ENCODE measurements at regions not wholly inside any gene's neighbourhood (a gene's known extent, or its start where the extent isn't known, plus 50 kb on each side); places are given as distances from the start of the nearest gene placed in this dataset.
"Not testable (repeated sequence)": the region's sequence is repeated elsewhere in the genome, so short reads cannot be mapped to it uniquely, and the experiment has no call there.

DNA sequence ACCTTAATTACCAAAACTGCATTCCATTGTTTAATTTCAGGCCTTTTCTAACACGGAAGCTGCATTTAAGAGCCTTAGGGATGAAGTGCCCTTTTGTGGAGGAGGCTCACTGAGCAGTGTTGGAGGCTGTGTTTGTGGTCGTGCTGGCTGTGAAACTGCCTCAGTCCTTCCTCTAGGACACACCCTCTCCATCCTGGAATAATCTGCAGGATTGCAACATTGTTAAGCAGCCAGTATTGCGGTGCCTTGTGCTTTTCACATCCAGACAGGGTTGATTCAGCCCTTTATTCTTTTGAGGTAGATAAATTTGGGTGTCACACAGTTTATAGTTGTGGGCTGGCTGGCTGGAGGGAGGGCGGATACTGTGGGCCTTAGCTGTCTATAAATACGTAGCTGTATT, 141.6 kb downstream of the CDRT15L2 start:
- Histone ChIP-seq H3K4me3 (replicated peaks; ENCODE audit: low read depth, low read length) (no peak overlapping the region), H3K27me3 (replicated peaks; ENCODE audit: control insufficient read depth, insufficient read depth, low read length) (no peaks in the 10 kb centered on the region), H3K36me3 (ENCODE audit: control insufficient read depth, insufficient read depth, low read length) (no peaks in the 10 kb centered on the region)
- no peak for TF ChIP-seq CTCF (IDR thresholded peaks at IDR 0.05; ENCODE audit: insufficient read depth, low read length, poor library complexity, severe bottlenecking)
- no peak for DNase-seq (ENCODE audit: extremely low read depth, insufficient read length)

DNA sequence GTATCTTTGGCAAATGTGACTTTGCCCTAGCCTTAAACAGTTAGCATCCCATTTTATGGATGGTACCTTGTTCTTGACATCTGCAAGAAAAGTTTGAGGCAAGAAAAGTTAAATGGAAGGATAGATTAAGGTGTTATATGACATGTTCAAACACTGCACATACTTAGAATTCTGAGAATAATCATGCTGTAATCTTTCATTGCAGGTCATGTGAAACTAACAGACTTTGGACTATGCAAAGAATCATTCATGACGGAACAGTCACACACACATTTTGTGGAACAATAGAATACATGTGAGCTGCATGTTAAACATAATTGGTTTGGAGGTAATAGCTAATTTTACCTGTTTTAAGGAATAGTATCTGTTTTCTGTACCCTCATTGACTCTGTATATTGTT, 144.9 kb downstream of the CDRT15L2 start:
- not testable (repeated sequence) for H3K4me3 ChIP-seq (replicated peaks; ENCODE audit: low read depth, low read length); H3K27me3 ChIP-seq (replicated peaks; ENCODE audit: control insufficient read depth, insufficient read depth, low read length); DNase-seq (ENCODE audit: extremely low read depth, insufficient read length); H3K36me3 ChIP-seq (ENCODE audit: control insufficient read depth, insufficient read depth, low read length)

DNA sequence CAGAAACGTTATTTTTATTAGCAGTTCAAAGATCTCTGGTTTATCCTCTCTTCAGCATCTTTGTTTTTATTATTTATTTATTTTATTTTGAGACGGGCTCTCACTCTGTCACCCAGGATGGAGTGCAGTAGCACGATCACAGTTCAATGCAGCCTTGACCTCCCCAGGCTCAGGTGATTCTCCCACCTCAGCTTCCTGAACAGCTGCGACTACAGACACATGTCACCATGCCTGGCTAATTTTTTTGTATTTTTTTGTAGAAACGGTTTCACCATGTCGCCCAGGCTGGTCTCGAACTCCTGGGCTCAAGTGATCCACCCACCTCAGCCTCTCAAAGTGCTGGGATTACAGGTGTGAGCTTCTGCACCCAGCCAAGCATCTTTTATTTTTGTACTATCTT, 147.7 kb downstream of the CDRT15L2 start:
- not testable (repeated sequence) for DNase-seq (ENCODE audit: extremely low read depth, insufficient read length); H3K27me3 ChIP-seq (replicated peaks; ENCODE audit: control insufficient read depth, insufficient read depth, low read length); H3K36me3 ChIP-seq (ENCODE audit: control insufficient read depth, insufficient read depth, low read length); H3K4me3 ChIP-seq (replicated peaks; ENCODE audit: low read depth, low read length)

DNA sequence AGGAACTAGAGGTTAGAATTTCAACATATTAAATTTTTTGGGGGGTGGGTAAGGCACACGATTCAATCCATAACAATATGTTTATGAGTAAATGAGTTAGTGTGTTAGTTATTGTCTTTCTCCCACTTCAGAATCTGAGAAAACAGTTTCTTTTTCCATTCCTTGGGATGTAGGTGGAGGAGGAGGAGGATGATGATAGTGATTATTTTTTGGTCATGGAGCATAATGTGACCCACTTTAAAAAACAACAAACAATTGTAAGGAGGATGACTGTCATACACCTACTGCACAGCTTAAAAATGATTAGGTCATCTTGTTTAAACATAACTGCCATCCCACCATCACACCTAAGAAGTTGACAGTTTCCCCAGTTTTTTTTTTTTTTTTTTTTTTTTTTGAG, 148.7 kb downstream of the CDRT15L2 start:
- H3K27me3 ChIP-seq (replicated peaks; ENCODE audit: control insufficient read depth, insufficient read depth, low read length): no peaks in the 10 kb centered on the region
- no peak overlapping the region for H3K4me3 ChIP-seq (replicated peaks; ENCODE audit: low read depth, low read length)
- DNase-seq (ENCODE audit: extremely low read depth, insufficient read length): no peak
- no peaks in the 10 kb centered on the region for H3K36me3 ChIP-seq (ENCODE audit: control insufficient read depth, insufficient read depth, low read length)
- TF ChIP-seq CTCF (IDR thresholded peaks at IDR 0.05; ENCODE audit: insufficient read depth, low read length, poor library complexity, severe bottlenecking): no peak

DNA sequence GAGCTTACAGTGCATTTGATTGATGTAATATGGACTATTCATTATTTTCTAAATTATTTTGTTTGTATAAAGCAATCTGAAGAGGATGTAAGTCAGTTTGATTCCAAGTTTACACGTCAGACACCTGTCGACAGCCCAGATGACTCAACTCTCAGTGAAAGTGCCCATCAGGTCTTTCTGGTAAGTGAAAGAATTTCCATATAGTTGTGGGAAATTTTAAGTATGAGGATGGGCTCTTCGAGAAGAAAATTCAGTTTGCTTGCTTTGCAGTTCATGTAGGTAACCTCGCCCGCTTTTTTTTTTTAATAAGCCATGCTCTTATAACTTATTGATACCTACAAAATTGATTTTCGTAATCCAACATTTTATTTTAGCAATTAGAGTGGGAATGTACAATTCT, 151.6 kb downstream of the CDRT15L2 start:
- not testable (repeated sequence) for H3K4me3 ChIP-seq (replicated peaks; ENCODE audit: low read depth, low read length); H3K36me3 ChIP-seq (ENCODE audit: control insufficient read depth, insufficient read depth, low read length); H3K27me3 ChIP-seq (replicated peaks; ENCODE audit: control insufficient read depth, insufficient read depth, low read length); DNase-seq (ENCODE audit: extremely low read depth, insufficient read length)

GRCh38 chr17:20733923-20734322, 154.4 kb downstream of the CDRT15L2 start:
- no peak for TF ChIP-seq CTCF (IDR thresholded peaks at IDR 0.05; ENCODE audit: insufficient read depth, low read length, poor library complexity, severe bottlenecking)
- H3K36me3 ChIP-seq (ENCODE audit: control insufficient read depth, insufficient read depth, low read length): no peaks in the 10 kb centered on the region
- no peaks in the 10 kb centered on the region for H3K27me3 ChIP-seq (replicated peaks; ENCODE audit: control insufficient read depth, insufficient read depth, low read length)
- DNase-seq (ENCODE audit: extremely low read depth, insufficient read length): no peak
- H3K4me3 ChIP-seq (replicated peaks; ENCODE audit: low read depth, low read length): no peak overlapping the region

GRCh38 chr17:20735796-20736195, 156.3 kb downstream of the CDRT15L2 start:
- H3K27me3 ChIP-seq (replicated peaks; ENCODE audit: control insufficient read depth, insufficient read depth, low read length): no peaks in the 10 kb centered on the region
- H3K4me3 ChIP-seq (replicated peaks; ENCODE audit: low read depth, low read length): no peak overlapping the region
- no peaks in the 10 kb centered on the region for H3K36me3 ChIP-seq (ENCODE audit: control insufficient read depth, insufficient read depth, low read length)
- no peak for DNase-seq (ENCODE audit: extremely low read depth, insufficient read length)
- TF ChIP-seq CTCF (IDR thresholded peaks at IDR 0.05; ENCODE audit: insufficient read depth, low read length, poor library complexity, severe bottlenecking): no peak

GRCh38 chr17:20737636-20738035, 158.1 kb downstream of the CDRT15L2 start:
- not testable (repeated sequence) for H3K27me3 ChIP-seq (replicated peaks; ENCODE audit: control insufficient read depth, insufficient read depth, low read length); H3K36me3 ChIP-seq (ENCODE audit: control insufficient read depth, insufficient read depth, low read length); H3K4me3 ChIP-seq (replicated peaks; ENCODE audit: low read depth, low read length); DNase-seq (ENCODE audit: extremely low read depth, insufficient read length)
